IPS-15b (cell line): ENCODE measurements at regions not wholly inside any gene's neighbourhood (a gene's known extent, or its start where the extent isn't known, plus 50 kb on each side); places are given as distances from the start of the nearest gene placed in this dataset.

ENCODE experiments used
- H3K27me3 ChIP-seq: one replicate; pipeline ENCODE4 v1.6.1; 2013; ENCODE audit warnings: low read length; ENCODE audit not compliant: control insufficient read depth, insufficient read depth
- H3K36me3 ChIP-seq: one replicate; pipeline ENCODE4 v1.6.1; 2013; ENCODE audit warnings: low read length; ENCODE audit not compliant: control insufficient read depth, insufficient read depth
- H3K4me1 ChIP-seq: one replicate; pipeline ENCODE4 v1.6.1; 2013; ENCODE audit warnings: mild to moderate bottlenecking, low read length; ENCODE audit not compliant: control insufficient read depth, insufficient read depth
- H3K4me3 ChIP-seq: one replicate; pipeline ENCODE4 v1.5.1; 2013; ENCODE audit warnings: low read depth, low read length
- H3K9ac ChIP-seq: one replicate; pipeline ENCODE4 v1.6.1; 2013; ENCODE audit warnings: low read depth, mild to moderate bottlenecking, low read length
- H3K9me3 ChIP-seq: one replicate; pipeline ENCODE4 v1.6.1; 2013; ENCODE audit warnings: mild to moderate bottlenecking, low read length; ENCODE audit not compliant: control insufficient read depth, insufficient read depth

DNA sequence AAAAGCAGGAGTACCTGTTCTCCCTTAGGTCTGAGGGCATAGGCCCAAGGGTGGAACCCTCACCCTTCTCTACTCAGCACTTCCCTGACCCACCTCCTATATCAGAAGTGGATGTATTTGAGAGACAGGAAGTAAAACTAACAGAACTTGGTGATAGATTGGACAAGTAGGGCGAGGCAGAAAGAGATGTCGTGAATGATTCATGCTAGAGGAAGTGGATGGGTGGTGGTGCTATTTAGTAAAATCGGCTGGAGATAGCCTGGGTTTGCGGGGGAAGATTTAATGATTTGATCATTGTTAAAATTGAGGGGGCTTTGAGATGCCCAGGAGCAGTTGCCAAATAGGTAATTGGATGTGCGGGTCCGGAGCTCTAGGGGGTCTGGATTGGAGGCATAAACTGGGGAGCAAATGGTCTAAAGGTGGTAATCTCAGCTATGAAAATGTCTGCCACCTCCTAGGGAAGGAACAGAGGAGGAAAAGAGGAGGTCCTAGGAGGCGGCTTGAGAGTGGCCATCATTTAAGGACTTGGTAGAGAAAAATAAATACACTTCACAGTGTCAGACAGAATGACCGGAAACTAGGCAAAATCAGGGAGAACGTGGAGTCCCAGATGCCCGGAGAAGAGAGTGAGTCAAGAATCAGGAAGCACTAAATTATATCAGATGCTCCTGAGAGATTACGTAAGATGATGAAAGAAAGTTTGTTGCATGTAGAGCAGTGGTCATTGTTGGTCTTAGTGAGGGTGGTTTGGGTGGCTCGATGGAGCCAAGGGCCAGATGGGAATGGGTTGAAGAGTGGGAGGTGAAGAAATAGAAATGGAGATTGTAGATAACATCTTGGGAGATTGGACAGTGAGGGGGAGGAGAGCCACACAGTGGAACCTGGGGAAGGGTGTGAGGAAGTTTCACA is 142.0 kb downstream of the CEP57L1 start:
- no peak overlapping the region for H3K4me3 ChIP-seq
- H3K4me1 ChIP-seq: no peaks in the 10 kb centered on the region
- no peaks in the 10 kb centered on the region for H3K9me3 ChIP-seq
- H3K27me3 ChIP-seq: no peaks in the 10 kb centered on the region
- H3K36me3 ChIP-seq: no peaks in the 10 kb centered on the region
- no peak overlapping the region for H3K9ac ChIP-seq

DNA sequence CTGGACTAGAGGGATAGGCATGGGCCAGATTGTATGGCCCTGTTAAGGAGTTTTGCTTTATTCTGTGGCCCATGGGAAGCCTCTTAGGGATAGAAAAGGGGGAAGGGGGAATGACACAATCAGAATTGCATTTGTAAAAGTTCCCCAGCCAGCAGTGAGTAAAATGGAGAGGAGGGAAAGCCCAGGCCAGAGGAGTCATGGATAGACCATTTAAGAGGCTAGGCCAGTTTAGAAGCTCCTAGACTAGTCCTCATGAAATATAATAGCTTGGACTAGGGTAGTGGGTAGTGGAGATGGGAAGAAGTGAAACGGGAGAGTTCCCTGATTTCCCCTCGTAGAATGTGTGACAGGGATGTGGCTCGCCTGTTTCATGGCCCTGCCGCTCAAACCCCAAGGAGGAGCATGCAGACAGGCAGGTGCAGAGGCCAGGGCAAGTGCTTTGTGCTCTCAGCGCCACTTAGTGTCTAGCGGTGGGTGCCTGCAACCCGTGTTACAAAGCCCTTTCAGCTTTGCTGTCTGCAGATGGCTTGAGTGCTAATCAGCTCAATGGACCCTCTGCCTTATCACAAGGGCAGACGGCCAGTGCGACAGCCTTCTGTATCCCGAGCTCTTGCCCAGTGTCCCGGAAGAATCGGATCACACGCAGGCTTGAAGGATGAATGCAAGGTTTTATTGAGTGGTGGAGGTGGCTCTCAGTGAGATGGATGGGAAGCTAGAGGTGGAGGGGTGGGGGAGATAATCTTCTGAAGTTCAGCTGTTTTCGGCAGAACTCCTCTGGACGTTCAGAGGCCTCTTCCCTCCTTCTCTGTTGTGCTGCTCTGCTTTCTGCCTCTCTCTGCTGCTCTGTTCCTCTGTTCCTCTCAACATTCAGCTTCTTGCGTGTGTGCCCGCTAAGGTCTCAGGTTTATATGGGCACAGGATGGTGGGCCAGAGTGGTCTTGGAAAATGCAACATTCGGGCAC is 141.1 kb downstream of the CEP57L1 start:
- H3K27me3 ChIP-seq: no peaks in the 10 kb centered on the region
- no peaks in the 10 kb centered on the region for H3K4me1 ChIP-seq
- no peak overlapping the region for H3K9ac ChIP-seq
- H3K4me3 ChIP-seq: no peak overlapping the region
- no peaks in the 10 kb centered on the region for H3K36me3 ChIP-seq
- H3K9me3 ChIP-seq: no peaks in the 10 kb centered on the region

DNA sequence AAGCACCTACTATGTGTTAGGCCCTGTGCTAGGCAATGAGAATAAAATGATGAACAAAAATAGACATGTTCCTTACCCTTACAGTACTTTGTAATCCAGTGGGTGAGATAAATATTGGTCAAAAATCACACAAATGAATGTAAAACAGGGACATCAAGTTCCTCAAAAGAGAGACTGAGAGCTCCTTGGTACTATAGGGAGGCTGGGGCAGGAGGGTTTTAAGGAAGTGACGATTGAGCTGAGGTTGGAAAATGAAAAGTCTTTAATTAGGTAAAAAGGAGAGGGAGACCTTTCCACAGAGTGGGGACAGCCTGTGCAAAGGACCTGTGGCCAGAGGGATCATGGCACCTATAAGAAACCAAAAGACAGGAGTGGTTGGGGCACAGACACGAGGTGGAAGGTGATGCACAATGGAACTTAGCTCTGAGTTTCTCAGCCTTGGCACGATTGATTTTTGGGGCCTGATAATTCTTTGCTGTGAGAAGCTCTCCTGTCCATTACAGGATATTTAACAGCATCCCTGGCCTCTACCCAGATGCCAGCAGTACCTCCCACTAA is 140.3 kb downstream of the CEP57L1 start:
- no peaks in the 10 kb centered on the region for H3K27me3 ChIP-seq
- no peaks in the 10 kb centered on the region for H3K36me3 ChIP-seq
- no peaks in the 10 kb centered on the region for H3K9me3 ChIP-seq
- H3K4me1 ChIP-seq: no peaks in the 10 kb centered on the region
- H3K9ac ChIP-seq: no peak overlapping the region
- no peak overlapping the region for H3K4me3 ChIP-seq

DNA sequence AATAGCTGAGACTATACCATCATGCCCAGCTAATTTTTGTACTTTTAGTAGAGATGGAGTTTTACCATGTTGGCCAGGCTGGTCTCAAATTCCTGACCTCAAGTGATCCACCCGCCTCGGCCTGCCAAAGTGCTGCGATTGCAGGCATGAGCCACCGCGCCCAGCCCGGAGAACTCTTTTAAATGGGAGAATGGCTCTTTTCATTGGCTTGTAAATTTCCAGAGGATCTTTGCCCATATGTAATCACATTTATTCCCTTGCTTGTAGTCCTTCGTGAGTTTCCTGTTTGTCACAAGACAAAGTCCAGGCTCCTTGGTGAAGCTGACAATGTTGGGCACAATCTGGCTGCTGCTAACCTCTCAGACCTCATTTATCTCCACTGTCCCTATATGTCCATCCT is 135.1 kb downstream of the CEP57L1 start:
- H3K36me3 ChIP-seq: no peaks in the 10 kb centered on the region
- H3K9me3 ChIP-seq: no peaks in the 10 kb centered on the region
- no peak overlapping the region for H3K9ac ChIP-seq
- H3K4me3 ChIP-seq: no peak overlapping the region
- no peaks in the 10 kb centered on the region for H3K4me1 ChIP-seq
- no peaks in the 10 kb centered on the region for H3K27me3 ChIP-seq

DNA sequence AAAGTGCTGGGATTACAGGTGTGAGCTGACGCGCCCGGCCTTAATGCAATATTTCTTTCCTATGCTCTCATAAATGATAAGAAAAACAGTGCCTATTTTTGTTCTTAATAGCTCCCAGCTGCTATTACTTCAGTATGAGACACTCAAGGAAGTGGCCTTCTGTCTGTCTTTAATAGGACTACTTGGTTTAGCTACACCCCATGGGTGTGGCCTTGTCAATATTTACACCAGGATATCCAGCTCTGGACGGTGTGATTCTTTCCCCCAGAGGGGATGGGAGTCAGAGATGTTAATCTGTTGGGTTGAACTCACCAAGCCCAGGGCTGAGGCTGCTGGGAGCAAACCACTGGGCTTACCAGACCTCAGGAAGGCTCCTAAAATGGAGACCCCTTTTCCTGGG is 134.2 kb downstream of the CEP57L1 start:
- Histone ChIP-seq H3K9ac (no peak overlapping the region), H3K27me3 (no peaks in the 10 kb centered on the region)

DNA sequence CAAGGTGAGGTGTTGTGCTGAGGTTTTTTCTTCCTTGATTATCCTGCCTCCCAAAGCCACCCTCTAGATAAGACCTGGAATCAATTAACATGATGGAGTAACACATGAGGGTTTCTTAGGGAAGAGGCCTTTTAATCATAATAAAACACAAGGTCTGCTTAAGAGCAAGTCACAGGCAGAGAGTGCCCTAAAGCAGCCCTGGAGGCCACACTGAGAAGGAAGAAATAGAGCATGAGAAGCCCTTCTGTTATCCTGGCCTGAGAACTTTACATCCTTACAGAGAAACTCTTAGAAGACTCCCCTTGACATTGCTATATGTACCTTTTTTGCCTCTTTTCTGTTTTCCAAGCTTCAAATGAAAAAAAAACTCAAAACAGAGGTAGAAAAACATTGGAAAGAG is 132.3 kb downstream of the CEP57L1 start:
- H3K9me3 ChIP-seq: no peaks in the 10 kb centered on the region
- no peaks in the 10 kb centered on the region for H3K27me3 ChIP-seq
- H3K9ac ChIP-seq: no peak overlapping the region
- no peak overlapping the region for H3K4me3 ChIP-seq
- H3K4me1 ChIP-seq: no peaks in the 10 kb centered on the region
- no peaks in the 10 kb centered on the region for H3K36me3 ChIP-seq

More for the DNA sequence above, 134.2 kb downstream of the CEP57L1 start:
- Histone ChIP-seq H3K36me3 (no peaks in the 10 kb centered on the region), H3K9me3 (no peaks in the 10 kb centered on the region), H3K4me3 (no peak overlapping the region), H3K4me1 (no peaks in the 10 kb centered on the region)

DNA sequence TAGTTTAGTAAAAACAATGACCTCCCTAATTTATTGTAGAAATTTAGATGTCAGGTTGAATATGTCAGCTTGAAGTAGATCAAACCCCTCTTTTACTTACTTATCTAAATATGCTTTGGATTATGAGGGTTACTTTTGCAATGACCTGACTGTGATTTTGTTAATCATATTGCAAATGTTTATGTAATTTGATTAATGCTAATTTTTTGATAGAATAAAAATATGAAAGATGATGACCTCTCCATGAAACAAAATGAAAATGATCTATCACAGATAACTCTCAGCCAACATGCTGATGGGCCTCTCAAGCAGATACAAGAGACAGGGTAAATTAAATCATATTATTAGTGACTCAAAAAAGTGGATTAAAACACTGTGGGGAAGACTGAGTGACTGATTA is 131.0 kb downstream of the CEP57L1 start:
- Histone ChIP-seq H3K9ac (no peak overlapping the region), H3K27me3 (no peaks in the 10 kb centered on the region), H3K4me3 (no peak overlapping the region), H3K9me3 (no peaks in the 10 kb centered on the region), H3K36me3 (no peaks in the 10 kb centered on the region), H3K4me1 (no peaks in the 10 kb centered on the region)

DNA sequence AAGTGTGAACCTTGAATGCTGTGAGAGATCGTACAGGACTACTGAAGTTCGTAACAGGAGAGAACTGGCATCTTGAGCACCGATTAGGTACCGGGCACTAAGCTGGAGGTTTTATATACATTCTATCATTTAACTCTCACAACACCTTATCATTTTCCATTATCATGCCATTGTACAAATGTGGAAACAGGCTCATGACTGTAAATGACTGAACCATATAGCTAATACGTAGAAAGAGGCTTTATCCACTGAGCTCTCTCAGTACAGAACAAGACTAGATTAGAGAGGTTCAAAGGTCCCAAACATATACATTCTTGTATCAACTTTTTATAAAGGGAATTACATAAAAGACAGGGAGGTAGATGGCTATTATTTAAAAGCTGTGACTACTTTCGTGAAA is 130.6 kb downstream of the CEP57L1 start:
- Histone ChIP-seq H3K36me3 (no peaks in the 10 kb centered on the region), H3K4me3 (no peak overlapping the region), H3K9ac (no peak overlapping the region), H3K9me3 (no peaks in the 10 kb centered on the region), H3K27me3 (no peaks in the 10 kb centered on the region), H3K4me1 (no peaks in the 10 kb centered on the region)

DNA sequence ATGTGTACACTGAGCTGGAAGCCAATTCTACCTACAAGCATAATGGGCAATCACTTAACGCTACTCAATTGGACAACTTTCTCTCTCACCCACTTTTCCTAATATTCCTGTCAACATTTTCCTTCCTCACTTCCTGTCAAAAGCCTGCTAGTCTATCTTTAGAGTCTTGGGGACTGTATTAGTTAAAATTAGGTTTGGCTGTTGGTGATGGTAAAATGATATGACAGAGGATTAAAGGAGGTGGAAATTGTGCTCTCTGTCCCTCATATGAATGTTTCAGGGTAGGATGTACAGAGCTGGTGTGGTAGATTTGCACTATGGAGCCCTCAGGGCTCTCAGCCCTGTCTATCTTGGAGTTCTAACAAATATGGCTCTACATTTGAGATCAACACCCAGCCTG is 129.7 kb downstream of the CEP57L1 start:
- Histone ChIP-seq H3K9me3 (no peaks in the 10 kb centered on the region), H3K9ac (no peak overlapping the region), H3K36me3 (no peaks in the 10 kb centered on the region), H3K4me1 (no peaks in the 10 kb centered on the region), H3K4me3 (no peak overlapping the region), H3K27me3 (no peaks in the 10 kb centered on the region)

DNA sequence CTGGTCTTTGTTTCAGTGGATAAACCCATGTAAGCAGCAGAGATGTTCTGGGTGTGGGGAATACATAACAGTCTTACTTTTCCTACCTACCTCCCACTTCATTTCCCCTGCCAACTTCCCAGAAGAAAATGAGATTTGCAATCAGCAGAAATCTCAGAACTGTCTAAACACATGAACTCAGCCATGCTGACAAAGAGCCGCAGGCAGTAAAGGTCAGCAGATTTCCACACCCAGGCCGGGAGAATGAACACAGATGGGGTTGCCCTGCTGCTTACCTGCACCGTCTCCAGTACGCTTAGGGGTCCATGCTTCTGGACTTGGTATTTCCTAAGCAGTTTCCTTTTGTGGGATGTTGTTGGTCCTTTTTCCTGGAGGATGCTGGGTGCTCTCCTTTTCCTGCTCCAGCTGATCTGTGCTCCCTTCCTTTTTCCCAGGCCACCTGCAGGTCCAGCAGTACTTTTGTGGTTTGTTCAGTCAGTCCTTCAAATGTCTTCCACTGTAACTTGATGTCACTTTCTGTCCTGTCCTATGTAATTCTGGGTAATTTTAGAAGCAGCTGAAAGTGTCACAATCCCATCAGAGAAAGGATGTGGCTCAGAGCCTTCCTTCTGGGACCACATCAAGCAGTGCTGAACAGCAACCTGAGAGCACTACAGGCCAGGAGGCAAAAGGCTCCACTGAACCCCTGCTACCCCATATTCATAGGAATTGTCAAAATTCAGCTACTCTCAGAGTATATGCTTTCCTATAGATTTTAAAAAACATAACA is 129.0 kb downstream of the CEP57L1 start:
- Histone ChIP-seq H3K4me1 (no peaks in the 10 kb centered on the region), H3K4me3 (no peak overlapping the region), H3K36me3 (no peaks in the 10 kb centered on the region), H3K9ac (no peak overlapping the region), H3K9me3 (no peaks in the 10 kb centered on the region), H3K27me3 (no peaks in the 10 kb centered on the region)

DNA sequence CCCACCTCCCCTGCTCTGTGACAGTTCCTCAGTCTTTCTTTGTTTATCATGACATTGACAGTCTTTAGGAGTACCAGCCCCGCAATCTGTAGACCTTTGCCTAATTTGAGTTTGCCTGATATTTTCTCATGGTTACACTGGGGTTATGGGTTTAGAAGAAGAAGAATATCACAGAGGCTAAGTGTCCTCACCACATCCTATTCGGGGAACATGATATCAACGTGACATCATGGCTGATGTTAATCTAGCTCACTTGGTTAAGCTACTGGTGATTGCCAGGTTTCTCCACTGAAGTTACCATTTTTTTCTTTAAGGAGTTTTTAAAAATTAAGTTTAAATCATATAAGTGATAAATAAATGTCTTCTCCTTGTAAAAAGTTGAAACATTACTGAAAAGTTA is 127.5 kb downstream of the CEP57L1 start:
- Histone ChIP-seq H3K36me3 (no peaks in the 10 kb centered on the region), H3K27me3 (no peaks in the 10 kb centered on the region), H3K9ac (no peak overlapping the region), H3K4me3 (no peak overlapping the region), H3K9me3 (no peaks in the 10 kb centered on the region), H3K4me1 (no peaks in the 10 kb centered on the region)
